ENCODE measurements at regions not wholly inside any gene's neighbourhood (a gene's known extent, or its start where the extent isn't known, plus 50 kb on each side); places are given as distances from the start of the nearest gene placed in this dataset.

- TF ChIP-seq CTCF (conservative IDR thresholded peaks at IDR 0.05 in 1 of 2, IDR thresholded peaks at IDR 0.05 in 1 of 2; ENCODE audit: low read depth in 1 of 2, low read length in 2 of 2) (no peak), EZH2 (IDR thresholded peaks at IDR 0.05; ENCODE audit: low read length, missing control alignments) (no peak)
Observed at GRCh38 chr5:157917491-157917890, 58.5 kb upstream of the CLINT1 start.
